Smooth muscle cell (in vitro differentiated cells): ENCODE measurements at regions not wholly inside any gene's neighbourhood (a gene's known extent, or its start where the extent isn't known, plus 50 kb on each side); places are given as distances from the start of the nearest gene placed in this dataset.
"Not testable (repeated sequence)": the region's sequence is repeated elsewhere in the genome, so short reads cannot be mapped to it uniquely, and the experiment has no call there.

Source experiments
- DNase-seq: peaks from one replicate; lab custom pipeline; 2025; ENCODE audit not compliant: unreplicated experiment; lab: John Stamatoyannopoulos, UW
- H2AFZ ChIP-seq: fragments of 200-600 bp; sonication (generic); 2 replicates; pipeline ENCODE4 v1.6.0; 2016; ENCODE audit warnings: antibody characterized with exemption, low read depth, mild to moderate bottlenecking
- H3F3A ChIP-seq: fragments of 200-600 bp; sonication (generic); 2 replicates; pipeline ENCODE4 v1.6.0; 2017; ENCODE audit warnings: antibody characterized with exemption, low read depth
- H3K27ac ChIP-seq: fragments of 200-600 bp; sonication (generic); 2 replicates; pipeline ENCODE4 v1.5.1; 2016; ENCODE audit warnings: low read depth, mild to moderate bottlenecking
- H3K27me3 ChIP-seq: fragments of 200-600 bp; sonication (generic); 2 replicates; pipeline ENCODE4 v1.6.1; 2016; ENCODE audit warnings: low read depth, mild to moderate bottlenecking
- H3K36me3 ChIP-seq: fragments of 200-600 bp; sonication (generic); 2 replicates; pipeline ENCODE4 v1.5.1; 2016; ENCODE audit warnings: low read depth
- H3K4me1 ChIP-seq: fragments of 200-600 bp; sonication (generic); 2 replicates; pipeline ENCODE4 v1.5.1; 2016; ENCODE audit warnings: low read depth
- H3K4me2 ChIP-seq: fragments of 200-600 bp; sonication (generic); 2 replicates; pipeline ENCODE4 v1.6.0; 2016; ENCODE audit warnings: mild to moderate bottlenecking
- H3K4me3 ChIP-seq: fragments of 200-600 bp; sonication (generic); 2 replicates; pipeline ENCODE4 v1.5.1; 2016; ENCODE audit warnings: mild to moderate bottlenecking
- H3K79me2 ChIP-seq: fragments of 200-600 bp; sonication (generic); 2 replicates; pipeline ENCODE4 v1.6.0; 2016; ENCODE audit warnings: low read depth, mild to moderate bottlenecking
- H3K9ac ChIP-seq: fragments of 200-600 bp; sonication (generic); 2 replicates; pipeline ENCODE4 v1.6.0; 2016; ENCODE audit warnings: low read depth
- H3K9me3 ChIP-seq: fragments of 200-600 bp; sonication (generic); replicated peaks from 2 replicates; pipeline ENCODE4 v1.5.1; 2016; ENCODE audit warnings: low read depth
- H4K20me1 ChIP-seq: fragments of 200-600 bp; sonication (generic); 2 replicates; pipeline ENCODE4 v1.6.0; 2016; ENCODE audit warnings: low read depth
- WGBS: methylation state at CpG from one replicate; pipeline ENCODE4 v1.1.7; 2016; ENCODE audit warnings: low lambda C conversion rate; 5-methylcytosine and 5-hydroxymethylcytosine counted together
- TF ChIP-seq, protein P1 (sequence below): fragments of 200-600 bp; sonication (generic); IDR thresholded peaks from 2 replicates; pipeline ENCODE4 v1.5.1; 2017; ENCODE audit warnings: borderline replicate concordance, mild to moderate bottlenecking, antibody characterized with exemption; ENCODE audit not compliant: insufficient read depth, poor library complexity, severe bottlenecking

GRCh38 chr12:23368590-23368989 is 580.9 kb downstream of the SOX5 start:
- Histone ChIP-seq H3F3A (no peaks in the 10 kb centered on the region), H3K36me3 (no peaks in the 10 kb centered on the region), H3K4me1 (no peaks in the 10 kb centered on the region)

GRCh38 chr12:23375621-23376020 is 573.8 kb downstream of the SOX5 start:
- Histone ChIP-seq H3K4me1 (no peaks in the 10 kb centered on the region), H3K4me2 (no peak overlapping the region), H3K4me3 (no peak overlapping the region), H3K9ac (no peak overlapping the region), H3F3A (no peaks in the 10 kb centered on the region), H3K9me3 (peaks cover 8% of the 10 kb centered on the region), H3K27ac (no peak overlapping the region), H3K36me3 (peaks cover 5% of the 10 kb centered on the region), H3K79me2 (no peaks in the 10 kb centered on the region), H4K20me1 (no peaks in the 10 kb centered on the region), H2AFZ (no peak overlapping the region), H3K27me3 (no peaks in the 10 kb centered on the region)
- TF ChIP-seq, protein P1, sequence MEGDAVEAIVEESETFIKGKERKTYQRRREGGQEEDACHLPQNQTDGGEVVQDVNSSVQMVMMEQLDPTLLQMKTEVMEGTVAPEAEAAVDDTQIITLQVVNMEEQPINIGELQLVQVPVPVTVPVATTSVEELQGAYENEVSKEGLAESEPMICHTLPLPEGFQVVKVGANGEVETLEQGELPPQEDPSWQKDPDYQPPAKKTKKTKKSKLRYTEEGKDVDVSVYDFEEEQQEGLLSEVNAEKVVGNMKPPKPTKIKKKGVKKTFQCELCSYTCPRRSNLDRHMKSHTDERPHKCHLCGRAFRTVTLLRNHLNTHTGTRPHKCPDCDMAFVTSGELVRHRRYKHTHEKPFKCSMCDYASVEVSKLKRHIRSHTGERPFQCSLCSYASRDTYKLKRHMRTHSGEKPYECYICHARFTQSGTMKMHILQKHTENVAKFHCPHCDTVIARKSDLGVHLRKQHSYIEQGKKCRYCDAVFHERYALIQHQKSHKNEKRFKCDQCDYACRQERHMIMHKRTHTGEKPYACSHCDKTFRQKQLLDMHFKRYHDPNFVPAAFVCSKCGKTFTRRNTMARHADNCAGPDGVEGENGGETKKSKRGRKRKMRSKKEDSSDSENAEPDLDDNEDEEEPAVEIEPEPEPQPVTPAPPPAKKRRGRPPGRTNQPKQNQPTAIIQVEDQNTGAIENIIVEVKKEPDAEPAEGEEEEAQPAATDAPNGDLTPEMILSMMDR = no peak
- 80% methylated on average over 3 of the region's 3 CpGs for WGBS
- DNase-seq = no peak

More at GRCh38 chr12:23368590-23368989, 580.9 kb downstream of the SOX5 start:
- Histone ChIP-seq H3K9ac (no peak overlapping the region), H3K27ac (no peak overlapping the region), H4K20me1 (no peaks in the 10 kb centered on the region), H2AFZ (no peak overlapping the region), H3K4me2 (no peak overlapping the region), H3K27me3 (no peaks in the 10 kb centered on the region), H3K79me2 (no peaks in the 10 kb centered on the region), H3K4me3 (no peak overlapping the region), H3K9me3 (no peaks in the 10 kb centered on the region)
- 91% methylated on average over 1 of the region's 1 CpG for WGBS
- TF ChIP-seq, protein P1 = no peak
- no peak for DNase-seq

DNA sequence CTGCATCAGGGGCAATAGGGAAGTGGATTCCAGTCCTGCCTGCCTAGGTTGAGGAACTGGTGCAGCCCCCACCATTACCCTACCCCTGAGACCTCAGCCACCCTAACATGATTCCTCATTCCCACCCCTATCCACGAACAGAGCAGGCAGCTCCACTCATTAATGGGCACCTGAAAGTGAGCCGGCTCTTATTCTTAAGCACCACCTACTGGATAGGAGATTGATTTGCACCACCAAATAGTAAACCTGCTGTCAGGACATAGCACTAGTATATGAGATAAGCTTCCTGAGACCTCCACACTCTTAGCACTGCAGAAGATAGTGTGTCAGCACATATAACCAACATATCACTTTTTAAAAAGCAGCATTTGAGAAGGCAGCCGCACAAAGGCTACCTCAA is 573.2 kb downstream of the SOX5 start:
- H3K4me1 ChIP-seq = no peaks in the 10 kb centered on the region
- no peak overlapping the region for H3K4me2 ChIP-seq
- no peaks in the 10 kb centered on the region for H3F3A ChIP-seq
- H3K9ac ChIP-seq = no peak overlapping the region
- no peak overlapping the region for H2AFZ ChIP-seq
- TF ChIP-seq, protein P1 = no peak
- H3K4me3 ChIP-seq = no peak overlapping the region
- no peak overlapping the region for H3K27ac ChIP-seq
- H3K79me2 ChIP-seq = no peaks in the 10 kb centered on the region
- WGBS = 64% methylated on average over 3 of the region's 3 CpGs
- peaks cover 8% of the 10 kb centered on the region for H3K9me3 ChIP-seq
- H3K36me3 ChIP-seq = peaks cover 5% of the 10 kb centered on the region
- H4K20me1 ChIP-seq = no peaks in the 10 kb centered on the region
- no peaks in the 10 kb centered on the region for H3K27me3 ChIP-seq
- DNase-seq = no peak

DNA sequence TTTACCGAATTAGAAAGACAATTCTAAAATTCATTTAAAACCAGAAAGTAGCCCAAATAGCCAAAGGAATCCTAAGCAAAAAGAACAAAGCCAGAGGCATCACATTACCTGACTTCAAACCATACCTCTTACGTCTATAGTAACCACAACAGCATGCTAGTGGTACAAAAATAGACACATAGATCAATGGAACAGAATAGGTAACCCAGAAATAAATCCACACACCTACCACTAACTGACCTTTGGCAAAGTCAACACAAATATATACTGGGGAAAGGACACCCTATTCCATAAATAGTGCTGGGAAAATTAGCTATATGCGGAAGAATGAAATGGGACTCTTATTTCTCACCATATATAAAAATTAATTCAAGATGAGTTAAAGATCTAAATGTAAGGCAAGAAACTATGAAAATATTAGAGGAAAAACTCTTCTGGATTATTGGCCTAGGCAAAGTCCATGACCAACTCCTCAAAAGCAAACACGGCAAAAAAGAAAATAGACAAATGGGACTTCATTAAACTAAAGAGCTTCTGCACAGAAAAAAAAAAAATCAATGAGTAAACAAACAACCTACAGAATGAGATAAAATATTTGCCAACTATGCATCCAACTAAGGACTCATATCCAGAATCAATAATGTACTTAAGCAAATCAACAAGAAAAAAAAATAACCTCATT is 568.9 kb downstream of the SOX5 start:
- no peak for DNase-seq
- Histone ChIP-seq H3K27me3 (no peaks in the 10 kb centered on the region), H3K9ac (no peak overlapping the region), H3K79me2 (no peaks in the 10 kb centered on the region), H3K36me3 (peaks cover 5% of the 10 kb centered on the region), H3F3A (no peaks in the 10 kb centered on the region), H3K9me3 (peaks cover 8% of the 10 kb centered on the region), H4K20me1 (no peaks in the 10 kb centered on the region), H3K27ac (no peak overlapping the region), H2AFZ (no peak overlapping the region), H3K4me1 (no peaks in the 10 kb centered on the region), H3K4me3 (no peak overlapping the region), H3K4me2 (no peak overlapping the region)
- 92% methylated on average over 4 of the region's 4 CpGs for WGBS
- TF ChIP-seq, protein P1 = no peak

- not testable (repeated sequence) for H3K79me2 ChIP-seq, H3F3A ChIP-seq, H3K9me3 ChIP-seq, H3K9ac ChIP-seq, H2AFZ ChIP-seq, H3K4me3 ChIP-seq, H4K20me1 ChIP-seq, H3K27ac ChIP-seq, H3K4me1 ChIP-seq, H3K27me3 ChIP-seq, DNase-seq, H3K4me2 ChIP-seq, H3K36me3 ChIP-seq
- 95% methylated on average over 9 of the region's 9 CpGs for WGBS
Measured at GRCh38 chr12:23388898-23389297, 560.6 kb downstream of the SOX5 start.
